ENCODE measurements at regions not wholly inside any gene's neighbourhood (a gene's known extent, or its start where the extent isn't known, plus 50 kb on each side); places are given as distances from the start of the nearest gene placed in this dataset.

GRCh38 chr11:91641153-91641552 is 583.5 kb upstream of the FAT3 start:
- Histone ChIP-seq H3K4me1 (ENCODE audit: insufficient read depth, low read length, poor library complexity, severe bottlenecking) (no peaks in the 10 kb centered on the region), H3K9me3 (ENCODE audit: low read depth, low read length, poor library complexity, severe bottlenecking) (no peaks in the 10 kb centered on the region), H3K4me3 (ENCODE audit: low read depth, low read length, poor library complexity, severe bottlenecking) (no peak overlapping the region), H3K27me3 (replicated peaks; ENCODE audit: insufficient read depth, low read depth, low read length, poor library complexity) (no peaks in the 10 kb centered on the region), H3K36me3 (ENCODE audit: insufficient read depth, low read length, poor library complexity, severe bottlenecking) (no peaks in the 10 kb centered on the region), H3K27ac (ENCODE audit: low read depth, low read length, poor library complexity, severe bottlenecking) (no peak overlapping the region)
- no TSS peak for BruUV-seq (replicated peaks)
- intact Hi-C loops (cut with micrococcal nuclease; ENCODE audit: unreplicated experiment): no loop called here
- ChIA-PET POLR2A (ENCODE audit: low non-redundant PET) (no interaction called here), CTCF (no interaction called here)
- TF ChIP-seq EZH2 (IDR thresholded peaks at IDR 0.05; ENCODE audit: borderline replicate concordance, low read depth, low read length, poor library complexity, severe bottlenecking): no peak
- no peak for TF ChIP-seq CTCF (conservative IDR thresholded peaks at IDR 0.05; ENCODE audit: low read depth, low read length)
- no peak for DNase-seq (ENCODE audit: low spot score)

DNA sequence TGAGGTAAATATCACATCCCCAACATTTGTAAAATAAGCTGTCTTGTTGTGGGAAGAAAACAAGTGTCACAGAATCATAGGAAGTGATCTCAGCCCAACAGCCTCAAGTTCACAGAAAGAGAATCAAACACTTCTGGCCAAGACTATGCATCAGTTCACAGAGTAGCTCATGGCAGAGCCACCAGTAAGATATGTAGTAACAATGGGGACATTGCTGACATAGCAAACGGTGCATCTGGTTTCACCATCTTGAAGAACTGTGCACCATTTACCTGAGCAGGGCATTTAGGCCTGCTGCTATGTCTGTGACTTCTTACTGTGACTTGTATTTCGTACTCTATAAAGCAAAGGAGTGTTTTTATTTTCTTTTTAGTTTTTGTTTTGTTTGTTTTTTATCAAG is 585.3 kb upstream of the FAT3 start:
- no peak for TF ChIP-seq CTCF (conservative IDR thresholded peaks at IDR 0.05; ENCODE audit: low read depth, low read length)
- TF ChIP-seq EZH2 (IDR thresholded peaks at IDR 0.05; ENCODE audit: borderline replicate concordance, low read depth, low read length, poor library complexity, severe bottlenecking): no peak
- Histone ChIP-seq H3K4me3 (ENCODE audit: low read depth, low read length, poor library complexity, severe bottlenecking) (no peak overlapping the region), H3K27me3 (replicated peaks; ENCODE audit: insufficient read depth, low read depth, low read length, poor library complexity) (no peaks in the 10 kb centered on the region), H3K27ac (ENCODE audit: low read depth, low read length, poor library complexity, severe bottlenecking) (no peak overlapping the region), H3K4me1 (ENCODE audit: insufficient read depth, low read length, poor library complexity, severe bottlenecking) (no peaks in the 10 kb centered on the region), H3K36me3 (ENCODE audit: insufficient read depth, low read length, poor library complexity, severe bottlenecking) (no peaks in the 10 kb centered on the region), H3K9me3 (ENCODE audit: low read depth, low read length, poor library complexity, severe bottlenecking) (no peaks in the 10 kb centered on the region)
- BruUV-seq (replicated peaks): no TSS peak
- no peak for DNase-seq (ENCODE audit: low spot score)
- intact Hi-C loops (cut with micrococcal nuclease; ENCODE audit: unreplicated experiment): no loop called here
- CTCF ChIA-PET: no interaction called here
- POLR2A ChIA-PET (ENCODE audit: low non-redundant PET): no interaction called here

GRCh38 chr11:91630916-91631673 is 593.5 kb upstream of the FAT3 start:
- ChIA-PET CTCF (no interaction called here), POLR2A (ENCODE audit: low non-redundant PET) (no interaction called here)
- DNase-seq (ENCODE audit: low spot score): no peak
- H3K27ac ChIP-seq (ENCODE audit: low read depth, low read length, poor library complexity, severe bottlenecking): no peak overlapping the region
- BruUV-seq (replicated peaks): no TSS peak
- TF ChIP-seq EZH2 (IDR thresholded peaks at IDR 0.05; ENCODE audit: borderline replicate concordance, low read depth, low read length, poor library complexity, severe bottlenecking) (no peak), CTCF (conservative IDR thresholded peaks at IDR 0.05; ENCODE audit: low read depth, low read length) (no peak)
- intact Hi-C loops (cut with micrococcal nuclease; ENCODE audit: unreplicated experiment): no loop called here
- no peaks in the 10 kb centered on the region for H3K9me3 ChIP-seq (ENCODE audit: low read depth, low read length, poor library complexity, severe bottlenecking)
- H3K4me3 ChIP-seq (ENCODE audit: low read depth, low read length, poor library complexity, severe bottlenecking): no peak overlapping the region
- H3K36me3 ChIP-seq (ENCODE audit: insufficient read depth, low read length, poor library complexity, severe bottlenecking): no peaks in the 10 kb centered on the region
- no peaks in the 10 kb centered on the region for H3K27me3 ChIP-seq (replicated peaks; ENCODE audit: insufficient read depth, low read depth, low read length, poor library complexity)
- no peaks in the 10 kb centered on the region for H3K4me1 ChIP-seq (ENCODE audit: insufficient read depth, low read length, poor library complexity, severe bottlenecking)
